ENCODE measurements at regions not wholly inside any gene's neighbourhood (a gene's known extent, or its start where the extent isn't known, plus 50 kb on each side); places are given as distances from the start of the nearest gene placed in this dataset.

DNA sequence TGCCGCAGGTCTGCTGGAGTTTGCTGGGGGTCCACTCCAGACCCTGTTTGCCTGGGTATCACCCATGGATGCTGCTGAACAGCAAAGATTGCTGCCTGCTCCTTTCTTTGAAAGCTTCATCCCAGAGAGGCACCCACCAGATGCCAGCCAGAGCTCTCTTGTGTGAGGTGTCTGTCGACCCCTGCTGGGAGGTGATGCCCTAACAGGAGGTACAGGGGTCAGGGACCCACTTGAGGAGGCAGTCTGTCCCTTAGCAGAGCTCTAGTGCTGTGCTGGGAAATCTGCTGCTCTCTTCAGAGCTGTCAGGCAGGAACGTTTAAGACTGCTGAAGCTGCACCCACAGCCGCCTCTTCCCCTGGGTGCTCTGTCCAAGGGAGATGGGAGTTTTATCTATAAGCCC is 162.7 kb downstream of the NAF1 start:
- TF ChIP-seq, protein P1, sequence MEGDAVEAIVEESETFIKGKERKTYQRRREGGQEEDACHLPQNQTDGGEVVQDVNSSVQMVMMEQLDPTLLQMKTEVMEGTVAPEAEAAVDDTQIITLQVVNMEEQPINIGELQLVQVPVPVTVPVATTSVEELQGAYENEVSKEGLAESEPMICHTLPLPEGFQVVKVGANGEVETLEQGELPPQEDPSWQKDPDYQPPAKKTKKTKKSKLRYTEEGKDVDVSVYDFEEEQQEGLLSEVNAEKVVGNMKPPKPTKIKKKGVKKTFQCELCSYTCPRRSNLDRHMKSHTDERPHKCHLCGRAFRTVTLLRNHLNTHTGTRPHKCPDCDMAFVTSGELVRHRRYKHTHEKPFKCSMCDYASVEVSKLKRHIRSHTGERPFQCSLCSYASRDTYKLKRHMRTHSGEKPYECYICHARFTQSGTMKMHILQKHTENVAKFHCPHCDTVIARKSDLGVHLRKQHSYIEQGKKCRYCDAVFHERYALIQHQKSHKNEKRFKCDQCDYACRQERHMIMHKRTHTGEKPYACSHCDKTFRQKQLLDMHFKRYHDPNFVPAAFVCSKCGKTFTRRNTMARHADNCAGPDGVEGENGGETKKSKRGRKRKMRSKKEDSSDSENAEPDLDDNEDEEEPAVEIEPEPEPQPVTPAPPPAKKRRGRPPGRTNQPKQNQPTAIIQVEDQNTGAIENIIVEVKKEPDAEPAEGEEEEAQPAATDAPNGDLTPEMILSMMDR (conservative IDR thresholded peaks at IDR 0.05): 0 out of 2 replicates have a peak, but pooled peaks have one; percentile 4
- no peak for TF ChIP-seq ZFX (IDR thresholded peaks at IDR 0.05)
